Ovary (tissue), 3 donors: ENCODE measurements at regions not wholly inside any gene's neighbourhood (a gene's known extent, or its start where the extent isn't known, plus 50 kb on each side); places are given as distances from the start of the nearest gene placed in this dataset.

Experiments
- CTCF ChIP-seq, 3 donors: fragments of 450-650 bp in 2 of 3; fragments of 200-600 bp in 1 of 3; IDR thresholded peaks; one replicate each; pipeline versions ENCODE4 v1.5.1 to v1.8.0; 2016 to 2022; ENCODE audit warnings: antibody characterized with exemption in 3 of 3, mild to moderate bottlenecking in 1 of 3
- EP300 ChIP-seq: sonication (generic); formaldehyde crosslinking; IDR thresholded peaks from one replicate; pipeline ENCODE4 v1.6.1; 2017; ENCODE audit warnings: antibody characterized with exemption
- POLR2A ChIP-seq: fragments of 450-650 bp; IDR thresholded peaks from one replicate; pipeline ENCODE4 v1.6.1; 2017; ENCODE audit warnings: antibody characterized with exemption, mild to moderate bottlenecking, moderate library complexity
- donor health status: DM: no; HTN: no; CAD: no.

GRCh38 chr12:85664429-85664828 lies 171.8 kb downstream of the RASSF9 start:
- no peak for TF ChIP-seq CTCF (IDR thresholded peaks at IDR 0.05)
- TF ChIP-seq POLR2A: no peak
- TF ChIP-seq EP300: no peak
